ENCODE measurements at regions not wholly inside any gene's neighbourhood (a gene's known extent, or its start where the extent isn't known, plus 50 kb on each side); places are given as distances from the start of the nearest gene placed in this dataset.

GRCh38 chr10:110398419-110399105 lies 93.8 kb upstream of the SMNDC1 start:
- DNase-seq (ENCODE audit: low read depth) = peak; percentile 97

- peak; percentile 92 for DNase-seq (ENCODE audit: low read depth)
These were observed 94.6 kb upstream of the SMNDC1 start for GRCh38 chr10:110399106-110399964.

- no peak for DNase-seq (ENCODE audit: low read depth)
These were observed 95.5 kb upstream of the SMNDC1 start for GRCh38 chr10:110399965-110400933.

- DNase-seq (ENCODE audit: low read depth) = no peak
These were observed 96.2 kb upstream of the DUSP5 start for GRCh38 chr10:110401401-110402076.

DNA sequence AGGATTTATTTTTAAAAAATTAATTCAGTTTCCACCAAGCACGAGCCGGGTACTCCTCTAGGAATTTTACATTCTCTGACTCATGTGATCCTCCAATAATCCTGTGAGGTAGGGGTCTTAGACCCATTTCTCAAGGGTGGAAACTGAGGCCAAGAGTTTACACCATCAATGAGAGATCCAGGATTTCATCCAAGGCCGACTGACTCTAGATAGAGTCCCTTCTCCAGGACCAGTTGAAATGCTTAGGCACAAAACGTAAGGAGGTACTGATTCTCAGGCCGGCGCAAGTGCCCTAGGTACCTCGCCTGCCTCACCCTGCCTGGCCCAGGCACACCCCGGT lies 95.7 kb upstream of the DUSP5 start:
- DNase-seq (ENCODE audit: low read depth) = no peak

DNA sequence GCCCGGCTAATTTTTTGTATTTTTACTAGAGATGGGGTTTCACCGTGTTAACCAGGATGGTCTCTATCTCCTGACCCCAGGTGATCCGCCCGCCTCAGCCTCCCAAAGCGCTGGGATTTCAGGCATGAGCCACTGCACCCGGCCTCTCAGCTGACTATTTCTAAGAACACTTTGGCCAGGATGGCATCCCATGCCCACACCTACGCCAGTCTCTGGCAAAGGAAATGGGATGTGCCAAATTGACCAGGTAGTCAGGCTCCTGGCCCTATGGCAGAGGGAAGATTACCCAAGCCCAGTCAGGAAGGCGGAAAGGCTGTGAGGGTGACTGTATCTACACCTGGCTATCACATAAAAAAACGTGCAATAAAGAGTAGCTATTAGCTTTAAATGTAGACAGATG lies 94.1 kb upstream of the DUSP5 start:
- no peak for DNase-seq (ENCODE audit: low read depth)

GRCh38 chr10:110404413-110404812 lies 93.3 kb upstream of the DUSP5 start:
- DNase-seq (ENCODE audit: low read depth) = peak; percentile 51

DNA sequence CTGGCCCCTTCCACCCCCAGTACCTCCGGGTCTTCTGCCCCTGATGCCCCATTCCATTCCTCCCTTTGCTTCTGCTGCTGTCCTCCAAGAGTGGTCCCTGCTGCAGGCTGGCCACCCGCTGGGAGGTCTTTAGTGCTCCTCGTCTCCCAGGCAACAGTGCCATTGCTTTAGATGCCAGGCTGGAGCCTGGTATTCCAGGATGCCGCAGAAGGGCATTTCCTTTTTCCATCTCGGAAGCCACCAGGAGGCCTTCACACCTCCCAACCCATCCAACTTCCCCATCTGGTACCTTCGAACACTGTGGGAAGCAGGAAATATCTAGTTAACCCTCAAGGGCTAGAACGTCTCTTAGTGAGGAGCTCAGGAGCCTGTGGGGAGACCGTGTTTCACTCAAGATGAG lies 92.9 kb upstream of the DUSP5 start:
- no peak for DNase-seq (ENCODE audit: low read depth)

DNA sequence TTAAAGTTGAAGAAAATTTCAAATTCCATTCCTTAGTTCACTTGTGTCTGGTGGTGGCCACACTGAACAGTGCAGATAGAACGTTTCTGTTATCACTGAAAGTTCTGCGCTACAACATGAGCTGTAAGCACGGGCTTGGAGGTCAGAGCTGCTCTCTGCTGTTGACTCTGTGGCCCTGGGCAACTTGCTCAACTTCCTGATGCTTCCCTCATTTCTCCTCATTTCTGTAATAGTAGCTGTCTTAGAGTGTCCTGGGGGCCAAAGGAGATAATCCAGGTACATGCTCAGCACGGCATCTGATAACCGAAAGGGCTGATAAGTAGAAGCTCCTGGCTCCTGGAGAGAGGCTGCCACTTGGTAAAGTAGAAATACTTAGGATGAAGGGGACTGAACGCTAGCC lies 92.3 kb upstream of the DUSP5 start:
- DNase-seq (ENCODE audit: low read depth) = no peak

DNA sequence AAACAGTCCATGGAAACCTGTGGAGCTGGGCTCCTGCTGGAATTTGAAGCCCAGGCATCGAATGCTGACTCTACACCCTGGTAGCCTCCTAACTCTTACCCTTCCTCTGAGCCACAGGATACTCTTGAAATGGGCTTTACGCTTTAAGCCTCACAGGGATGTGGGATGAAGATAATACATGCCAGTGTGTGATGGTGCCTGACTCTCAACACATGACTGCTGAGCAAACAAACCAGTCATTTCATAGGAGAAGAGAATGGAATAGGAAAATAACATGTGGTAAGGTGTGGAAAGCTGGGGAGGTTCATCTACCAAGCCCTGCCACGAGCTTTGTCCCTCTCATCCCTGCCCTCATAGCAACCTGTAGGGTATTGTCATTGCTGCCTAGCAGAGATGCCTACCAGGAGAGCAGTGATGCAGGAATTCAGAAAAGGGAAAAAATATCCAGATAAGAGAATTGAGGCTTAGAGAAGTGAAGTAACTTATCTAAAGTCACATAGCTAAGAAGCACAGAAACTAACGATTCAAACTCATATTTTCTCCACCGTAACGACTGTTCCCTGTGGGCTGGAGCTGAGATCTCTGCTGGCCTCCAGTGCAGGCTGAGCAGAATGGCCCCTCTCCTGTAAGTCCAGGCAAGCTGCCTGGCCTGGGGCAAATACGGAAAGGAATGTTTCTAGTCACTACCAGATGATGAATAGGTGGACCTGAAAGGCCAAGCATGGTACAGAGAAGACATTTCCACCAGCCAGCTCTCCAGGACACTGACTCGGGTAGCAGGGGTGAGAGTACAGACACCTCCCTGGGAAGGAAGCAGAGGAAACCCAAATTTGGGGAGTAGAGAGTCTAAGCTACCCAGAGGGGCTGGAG lies 90.2 kb upstream of the DUSP5 start:
- no peak for DNase-seq (ENCODE audit: low read depth)

DNA sequence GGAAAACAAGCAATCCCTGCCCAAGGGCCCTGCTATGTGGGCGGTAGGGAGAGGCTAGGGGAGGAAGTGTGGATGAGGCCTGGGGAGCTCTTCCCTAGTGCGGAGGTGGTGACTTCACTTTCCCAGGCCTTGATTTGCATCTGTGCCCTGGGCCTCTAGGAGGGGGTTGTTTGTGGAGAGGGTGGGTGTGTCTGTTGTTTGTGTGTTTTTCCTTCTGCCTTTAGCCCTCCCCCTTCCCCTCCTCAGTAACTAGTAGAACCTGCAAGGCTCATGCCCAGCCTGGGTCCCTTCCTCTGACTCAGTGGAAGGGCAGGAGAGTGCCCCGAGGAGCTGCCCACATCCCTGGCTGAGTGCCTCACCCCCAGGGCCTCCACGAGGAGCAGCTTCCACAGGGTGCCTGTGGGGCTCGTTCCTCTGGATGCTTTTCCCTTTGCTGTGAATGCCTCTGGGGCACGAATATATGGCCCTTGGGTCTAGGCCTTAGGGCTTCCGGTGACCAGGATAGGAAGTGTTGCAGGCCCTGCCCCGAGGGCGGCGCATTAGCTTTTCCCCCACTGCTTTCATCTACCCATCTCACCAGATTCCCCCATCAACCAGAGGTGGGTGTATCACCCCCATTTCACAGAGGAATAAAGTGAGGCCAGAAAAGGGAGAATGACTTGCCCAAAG lies 89.4 kb upstream of the DUSP5 start:
- DNase-seq (ENCODE audit: low read depth) = no peak

- no peak for DNase-seq (ENCODE audit: low read depth)
These were observed 88.8 kb upstream of the DUSP5 start for GRCh38 chr10:110408943-110409342.

GRCh38 chr10:110409488-110409887 lies 88.2 kb upstream of the DUSP5 start:
- no peak for DNase-seq (ENCODE audit: low read depth)

DNA sequence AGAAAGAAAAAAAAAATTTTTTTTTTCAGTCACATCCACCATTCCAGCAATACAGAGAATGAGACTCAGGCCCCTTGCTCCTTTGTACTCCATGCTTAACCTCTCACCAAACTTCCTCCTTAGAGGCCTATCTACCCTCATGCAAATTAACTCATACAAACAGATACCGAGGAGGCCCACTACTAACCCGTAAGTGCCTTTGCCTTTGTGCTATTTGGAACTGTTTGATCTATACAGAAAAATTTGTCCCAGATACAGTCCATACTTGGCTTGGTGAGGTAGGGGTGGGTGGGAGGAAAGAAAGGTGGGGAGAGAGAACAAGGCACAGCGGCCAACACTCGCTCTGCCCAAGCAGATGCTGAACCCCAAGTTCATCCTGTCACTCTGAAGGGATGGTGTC lies 87.8 kb upstream of the DUSP5 start:
- no peak for DNase-seq (ENCODE audit: low read depth)

- DNase-seq (ENCODE audit: low read depth) = peak; percentile 90
These were observed 87.2 kb upstream of the DUSP5 start for GRCh38 chr10:110410329-110411046.

- DNase-seq (ENCODE audit: low read depth) = no peak
These were observed 86.7 kb upstream of the DUSP5 start for GRCh38 chr10:110411047-110411410.

DNA sequence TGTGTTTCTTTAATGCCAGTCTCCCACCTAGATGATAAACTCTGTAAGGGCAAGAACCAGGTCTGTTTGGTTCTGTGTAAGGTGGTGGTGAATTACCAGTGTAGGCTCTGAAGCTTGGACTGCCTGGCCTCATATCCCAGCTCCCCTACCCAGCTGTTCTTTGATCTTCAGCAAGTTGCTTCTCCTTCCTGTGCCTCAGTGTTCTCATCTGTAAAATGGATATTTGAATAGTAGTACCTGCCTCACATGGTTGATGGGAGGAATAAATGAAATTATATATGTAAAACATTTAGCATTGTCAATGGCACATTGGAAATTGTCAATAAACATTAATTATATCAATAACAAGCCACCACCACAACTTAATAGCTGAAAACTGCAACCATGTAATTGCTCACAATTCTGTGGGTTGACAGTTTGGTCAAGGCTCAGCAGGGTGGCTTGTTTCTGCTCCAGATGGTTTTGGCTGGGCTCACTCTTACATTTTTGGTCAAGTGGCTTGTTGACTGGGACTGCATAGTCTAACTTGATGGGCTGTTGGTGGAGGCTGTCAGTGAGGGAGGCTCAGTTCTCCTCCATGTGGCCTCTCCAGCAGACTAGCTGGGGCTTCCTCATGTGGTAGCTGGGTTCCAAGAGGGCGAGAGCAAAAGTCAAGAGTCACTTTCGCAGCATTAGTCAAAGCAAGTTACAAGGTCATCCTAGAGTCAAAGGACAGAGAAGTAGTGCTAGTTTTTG lies 84.5 kb upstream of the DUSP5 start:
- no peak for DNase-seq (ENCODE audit: low read depth)

DNA sequence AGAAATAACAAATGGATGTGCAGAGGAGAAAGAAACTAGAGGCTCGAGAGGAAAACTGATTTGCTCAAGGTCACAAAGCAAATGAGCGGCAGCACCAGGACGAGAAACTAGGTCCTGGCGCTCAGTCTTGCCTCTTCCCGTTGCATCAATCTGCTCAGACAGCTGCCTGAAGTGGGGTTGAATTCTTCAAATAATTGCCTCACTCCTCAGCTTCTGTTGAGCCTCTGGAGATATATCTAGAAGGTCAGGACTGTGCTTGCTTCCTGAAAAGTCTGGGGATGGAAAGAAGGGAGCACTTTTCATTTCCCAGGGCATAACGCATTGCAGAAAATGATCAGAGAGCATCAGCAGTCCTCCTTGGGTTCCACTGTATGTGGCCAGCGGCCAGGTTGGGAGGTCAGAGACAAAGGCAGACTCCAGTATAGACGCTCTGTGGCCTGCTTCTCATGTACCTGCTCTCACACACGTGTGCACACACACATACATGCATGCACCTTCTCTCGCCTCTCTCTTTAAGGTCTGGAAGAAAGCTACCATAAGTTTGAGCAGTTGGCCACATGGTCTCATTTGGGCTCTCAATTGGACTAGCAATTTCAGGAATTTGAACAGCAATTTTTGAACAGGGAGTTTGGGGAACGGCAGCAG lies 83.7 kb upstream of the DUSP5 start:
- DNase-seq (ENCODE audit: low read depth) = no peak

All from fibroblast of the conjunctiva (primary cell).